Right forelimb (tissue), 1 donor: ENCODE measurements at regions not wholly inside any gene's neighbourhood (a gene's known extent, or its start where the extent isn't known, plus 50 kb on each side); places are given as distances from the start of the nearest gene placed in this dataset.

Source experiments
- DNase-seq: peaks from one replicate; pipeline ENCODE4 v3.0.0-alpha.2; 2018

GRCh38 chr7:84674236-84674913 is 479.8 kb upstream of the SEMA3A start:
- DNase-seq = no peak

- DNase-seq = no peak
These were observed 474.7 kb upstream of the SEMA3A start for GRCh38 chr7:84669177-84669732.

- no peak for DNase-seq
These were observed 473.5 kb upstream of the SEMA3A start for GRCh38 chr7:84668116-84668515.

- no peak for DNase-seq
These were observed 472.1 kb upstream of the SEMA3A start for GRCh38 chr7:84666651-84667050.

- DNase-seq = no peak
These were observed 470.8 kb upstream of the SEMA3A start for GRCh38 chr7:84665339-84665738.

- no peak for DNase-seq
These were observed 470.0 kb upstream of the SEMA3A start for GRCh38 chr7:84664626-84665025.

GRCh38 chr7:84663224-84663623 is 468.6 kb upstream of the SEMA3A start:
- no peak for DNase-seq

GRCh38 chr7:84658286-84658685 is 463.7 kb upstream of the SEMA3A start:
- no peak for DNase-seq

GRCh38 chr7:84654273-84654672 is 459.7 kb upstream of the SEMA3A start:
- DNase-seq = no peak

GRCh38 chr7:84651876-84652275 is 457.3 kb upstream of the SEMA3A start:
- no peak for DNase-seq

- DNase-seq = no peak
These were observed 453.5 kb upstream of the SEMA3A start for GRCh38 chr7:84647797-84648757.

GRCh38 chr7:84642611-84643010 is 448.0 kb upstream of the SEMA3A start:
- no peak for DNase-seq

- no peak for DNase-seq
These were observed 446.0 kb upstream of the SEMA3A start for GRCh38 chr7:84640637-84641036.

GRCh38 chr7:84638339-84638697 is 443.7 kb upstream of the SEMA3A start:
- DNase-seq = no peak

- DNase-seq = no peak
These were observed 443.2 kb upstream of the SEMA3A start for GRCh38 chr7:84637568-84638338.

- DNase-seq = no peak
These were observed 437.3 kb upstream of the SEMA3A start for GRCh38 chr7:84631913-84632312.

- DNase-seq = no peak
These were observed 435.2 kb upstream of the SEMA3A start for GRCh38 chr7:84629640-84630318.

GRCh38 chr7:84629216-84629615 is 434.6 kb upstream of the SEMA3A start:
- DNase-seq = no peak

GRCh38 chr7:84627250-84627649 is 432.7 kb upstream of the SEMA3A start:
- no peak for DNase-seq

GRCh38 chr7:84624927-84625326 is 430.3 kb upstream of the SEMA3A start:
- DNase-seq = no peak

GRCh38 chr7:84624527-84624926 is 429.9 kb upstream of the SEMA3A start:
- DNase-seq = no peak

- DNase-seq = no peak
These were observed 422.9 kb upstream of the SEMA3A start for GRCh38 chr7:84617265-84618030.
